GM12878 (cell line): ENCODE measurements at regions not wholly inside any gene's neighbourhood (a gene's known extent, or its start where the extent isn't known, plus 50 kb on each side); places are given as distances from the start of the nearest gene placed in this dataset.

ENCODE experiments used
- ATAC-seq: fragments of 200-7000 bp; cut with Tn5 transposase; 3 replicates; pipeline ENCODE4 v1.9.1; 2020; ENCODE audit warnings: mild to moderate bottlenecking, moderate library complexity
- BruUV-seq: library from RNA; stranded (reverse); fragments of 400-500 nt; replicated peaks from 2 replicates; lab custom pipeline; 2021; lab: Mats Ljungman, UMichigan
- CTCF ChIA-PET: fragments of 300-600 bp; sonication (Branson Sonifier 250); formaldehyde crosslinking; extraction: SDS; loops from one replicate; lab custom pipeline; 2021; ENCODE audit warnings: inconsistent platforms; lab: Yijun Ruan, JAX
- POLR2A ChIA-PET: fragments of 350-600 bp; formaldehyde crosslinking; extraction: SDS; loops from one replicate; lab custom pipeline; 2021; ENCODE audit warnings: inconsistent platforms; lab: Charles Lee
- RAD21 ChIA-PET: fragments of 300-600 bp; sonication (Branson Sonifier 250); formaldehyde crosslinking; loops from one replicate; lab custom pipeline; 2023; ENCODE audit warnings: antibody characterized with exemption; ENCODE audit not compliant: unreplicated experiment; lab: Charles Lee
- SMC1A ChIA-PET: fragments of 300-600 bp; sonication (Branson Sonifier 250); formaldehyde crosslinking; loops from one replicate; lab custom pipeline; 2023; ENCODE audit not compliant: unreplicated experiment, uncharacterized antibody; lab: Charles Lee
- DNase-seq: peaks from one replicate; pipeline ENCODE4 v3.0.0-alpha.2; 2011; ENCODE audit warnings: low read depth, low spot score
- FAIRE-seq: peaks from 3 replicates; lab custom pipeline; 2011; peaks lifted over from hg19 to GRCh38; lab: Jason Lieb, UNC
- H2AFZ ChIP-seq: 2 replicates; pipeline ENCODE4 v1.6.0; 2011; ENCODE audit warnings: low read depth, low read length, control low read depth; ENCODE audit not compliant: control insufficient read depth
- H3K27ac ChIP-seq: 2 replicates; pipeline ENCODE4 v1.5.1; 2011; ENCODE audit warnings: control low read depth; ENCODE audit not compliant: control insufficient read depth, insufficient read depth
- H3K27me3 ChIP-seq, 2 experiments: replicated peaks in 1 of 2; 2 replicates each; pipeline versions ENCODE4 v1.6.0 to v1.6.1; 2011; ENCODE audit warnings: low read length in 1 of 2; ENCODE audit not compliant: control insufficient read depth in 2 of 2, insufficient read depth in 2 of 2
- H3K36me3 ChIP-seq, 2 experiments: 2 replicates each; pipeline ENCODE4 v1.5.1; 2011; ENCODE audit warnings: low read length in 1 of 2; ENCODE audit not compliant: control insufficient read depth in 2 of 2, insufficient read depth in 2 of 2
- H3K4me1 ChIP-seq: 2 replicates; pipeline ENCODE4 v1.6.1; 2011; ENCODE audit warnings: mild to moderate bottlenecking, low read length, moderate library complexity, mixed read lengths; ENCODE audit not compliant: control insufficient read depth, insufficient read depth
- H3K4me2 ChIP-seq: 2 replicates; pipeline ENCODE4 v1.6.0; 2011; ENCODE audit warnings: control low read depth; ENCODE audit not compliant: control insufficient read depth, insufficient read depth
- H3K4me3 ChIP-seq: fragments of 200-600 bp; sonication (generic); 2 replicates; pipeline ENCODE4 v1.5.1; 2016
- H3K79me2 ChIP-seq: 2 replicates; pipeline ENCODE4 v1.6.0; 2011; ENCODE audit warnings: low read length; ENCODE audit not compliant: control insufficient read depth, insufficient read depth
- H3K9ac ChIP-seq: 2 replicates; pipeline ENCODE4 v1.8.0; 2011; ENCODE audit warnings: low read length, control low read depth, mixed read lengths; ENCODE audit not compliant: control insufficient read depth, insufficient read depth
- H3K9me3 ChIP-seq: replicated peaks from 3 replicates; pipeline ENCODE4 v1.5.1; 2011; ENCODE audit warnings: mild to moderate bottlenecking, low read length; ENCODE audit not compliant: control insufficient read depth, insufficient read depth
- H4K20me1 ChIP-seq: 2 replicates; pipeline ENCODE4 v1.6.0; 2011; ENCODE audit not compliant: control insufficient read depth, insufficient read depth
- ESRRA ChIP-seq: IDR thresholded peaks from 2 replicates; pipeline ENCODE4 v1.6.1; 2012; ENCODE audit warnings: mild to moderate bottlenecking, low read length, improper control_type of control experiment
- FOXM1 ChIP-seq: IDR thresholded peaks from 2 replicates; pipeline ENCODE4 v1.6.1; 2012; ENCODE audit warnings: low read depth, mild to moderate bottlenecking, inconsistent platforms, low read length, moderate library complexity
- GATAD2B ChIP-seq: fragments of 450-650 bp; conservative IDR thresholded peaks from 2 replicates; pipeline ENCODE4 v1.6.1; 2017; ENCODE audit warnings: low read depth, mild to moderate bottlenecking, moderate library complexity
- HDAC2 ChIP-seq: fragments of 200-600 bp; sonication (generic); IDR thresholded peaks from 2 replicates; pipeline ENCODE4 v1.6.1; 2017
- MEF2B ChIP-seq: fragments of 450-650 bp; IDR thresholded peaks from 2 replicates; pipeline ENCODE4 v1.6.1; 2018; ENCODE audit warnings: mild to moderate bottlenecking, moderate library complexity; ENCODE audit not compliant: partially characterized antibody, poor library complexity, severe bottlenecking
- PAX8 ChIP-seq: fragments of 450-650 bp; IDR thresholded peaks from 2 replicates; pipeline ENCODE4 v1.6.1; 2017; ENCODE audit warnings: mild to moderate bottlenecking, moderate library complexity
- SIX5 ChIP-seq: IDR thresholded peaks from 2 replicates; pipeline ENCODE4 v1.6.1; 2011; ENCODE audit warnings: mild to moderate bottlenecking, low read depth, low read length, moderate library complexity; ENCODE audit not compliant: severe bottlenecking
- SMAD5 ChIP-seq: IDR thresholded peaks from 2 replicates; pipeline ENCODE4 v1.6.1; 2016; ENCODE audit warnings: antibody characterized with exemption, low read depth
- SREBF2 ChIP-seq: IDR thresholded peaks from 2 replicates; pipeline ENCODE4 v1.6.1; 2012; ENCODE audit warnings: mild to moderate bottlenecking, low read length
- ZNF217 ChIP-seq: fragments of 450-650 bp; IDR thresholded peaks from 2 replicates; pipeline ENCODE4 v1.6.1; 2017; ENCODE audit warnings: antibody characterized with exemption, mild to moderate bottlenecking
- WGBS: methylation state at CpG from one replicate; pipeline ENCODE4 v1.1.6; 2016; ENCODE audit warnings: low lambda C conversion rate; ENCODE audit not compliant: insufficient replicate concordance, insufficient coverage; ENCODE audit errors: missing lambda C conversion rate; 5-methylcytosine and 5-hydroxymethylcytosine counted together
- in situ Hi-C: fragments of 300-500 bp; cut with MboI; formaldehyde crosslinking; loops from 9 replicates; pipeline ENCODE4 v1.14.3; 2018; ENCODE audit warnings: mixed read lengths
- intact Hi-C: fragments of 100-400 bp; cut with micrococcal nuclease; formaldehyde crosslinking; loops from one replicate; pipeline ENCODE4 v1.14.2; 2022; ENCODE audit not compliant: unreplicated experiment
- TF ChIP-seq, protein P1 (sequence below): IDR thresholded peaks from 2 replicates; pipeline ENCODE4 v1.6.1; 2012; ENCODE audit warnings: low read length, inconsistent platforms
- TF ChIP-seq, protein P2 (sequence below): fragments of 450-650 bp; formaldehyde crosslinking; IDR thresholded peaks from 2 replicates; pipeline ENCODE4 v1.4.0; 2022; ENCODE audit warnings: mild to moderate bottlenecking, moderate library complexity

DNA sequence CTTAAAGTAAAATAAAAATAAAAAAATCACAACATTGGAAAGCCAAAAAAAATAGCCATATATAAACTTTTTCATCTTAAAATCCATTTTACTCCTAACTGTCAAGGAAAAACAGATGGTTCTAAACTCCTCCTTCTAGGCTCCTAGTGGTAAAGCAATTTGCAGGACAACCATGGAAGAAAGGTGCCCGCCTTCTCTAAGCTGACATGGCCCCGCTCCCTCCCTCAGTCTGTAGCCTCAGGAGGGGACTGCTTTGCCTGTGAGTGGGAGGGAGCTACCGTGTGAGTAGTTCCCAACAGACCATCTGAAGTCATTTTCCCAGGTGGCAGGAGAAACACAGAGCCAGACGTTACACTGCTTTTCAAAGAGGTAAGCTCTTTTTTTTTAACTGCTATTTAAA lies 336.2 kb upstream of the FAT1 start:
- H3K79me2 ChIP-seq = no peaks in the 10 kb centered on the region
- no peak for FAIRE-seq
- RAD21 ChIA-PET = interaction anchor here (0.7 kb wide), 1 partner anchor 1482 kb away, joined by 3 read pairs; no protein-coding TSS in a partner anchor

More for the DNA sequence above, 336.2 kb upstream of the FAT1 start:
- Histone ChIP-seq H3K27me3 (no peaks in the 10 kb centered on the region), H3K4me3 (no peak overlapping the region), H3K27ac (no peak overlapping the region), H3K9me3 (no peaks in the 10 kb centered on the region; the same call in 2 of the 3 replicates), H3K36me3 (no peaks in the 10 kb centered on the region), H3K4me1 (no peaks in the 10 kb centered on the region), H2AFZ (no peak overlapping the region), H4K20me1 (no peaks in the 10 kb centered on the region), H3K9ac (no peak overlapping the region), H3K4me2 (no peak overlapping the region)
- ChIA-PET POLR2A (no interaction called here), CTCF (no interaction called here), SMC1A (interaction anchor here (0.6 kb wide), 1 partner anchor 1590 kb away, joined by 3 read pairs; no protein-coding TSS in a partner anchor)
- no peak for TF ChIP-seq SREBF2
- TF ChIP-seq FOXM1 = no peak
- TF ChIP-seq, protein P1, sequence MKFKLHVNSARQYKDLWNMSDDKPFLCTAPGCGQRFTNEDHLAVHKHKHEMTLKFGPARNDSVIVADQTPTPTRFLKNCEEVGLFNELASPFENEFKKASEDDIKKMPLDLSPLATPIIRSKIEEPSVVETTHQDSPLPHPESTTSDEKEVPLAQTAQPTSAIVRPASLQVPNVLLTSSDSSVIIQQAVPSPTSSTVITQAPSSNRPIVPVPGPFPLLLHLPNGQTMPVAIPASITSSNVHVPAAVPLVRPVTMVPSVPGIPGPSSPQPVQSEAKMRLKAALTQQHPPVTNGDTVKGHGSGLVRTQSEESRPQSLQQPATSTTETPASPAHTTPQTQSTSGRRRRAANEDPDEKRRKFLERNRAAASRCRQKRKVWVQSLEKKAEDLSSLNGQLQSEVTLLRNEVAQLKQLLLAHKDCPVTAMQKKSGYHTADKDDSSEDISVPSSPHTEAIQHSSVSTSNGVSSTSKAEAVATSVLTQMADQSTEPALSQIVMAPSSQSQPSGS = no peak
- TF ChIP-seq HDAC2 = no peak
- TF ChIP-seq SMAD5 = no peak
- TF ChIP-seq ZNF217 = no peak
- TF ChIP-seq MEF2B = no peak
- no peak for TF ChIP-seq PAX8
- TF ChIP-seq, protein P2, sequence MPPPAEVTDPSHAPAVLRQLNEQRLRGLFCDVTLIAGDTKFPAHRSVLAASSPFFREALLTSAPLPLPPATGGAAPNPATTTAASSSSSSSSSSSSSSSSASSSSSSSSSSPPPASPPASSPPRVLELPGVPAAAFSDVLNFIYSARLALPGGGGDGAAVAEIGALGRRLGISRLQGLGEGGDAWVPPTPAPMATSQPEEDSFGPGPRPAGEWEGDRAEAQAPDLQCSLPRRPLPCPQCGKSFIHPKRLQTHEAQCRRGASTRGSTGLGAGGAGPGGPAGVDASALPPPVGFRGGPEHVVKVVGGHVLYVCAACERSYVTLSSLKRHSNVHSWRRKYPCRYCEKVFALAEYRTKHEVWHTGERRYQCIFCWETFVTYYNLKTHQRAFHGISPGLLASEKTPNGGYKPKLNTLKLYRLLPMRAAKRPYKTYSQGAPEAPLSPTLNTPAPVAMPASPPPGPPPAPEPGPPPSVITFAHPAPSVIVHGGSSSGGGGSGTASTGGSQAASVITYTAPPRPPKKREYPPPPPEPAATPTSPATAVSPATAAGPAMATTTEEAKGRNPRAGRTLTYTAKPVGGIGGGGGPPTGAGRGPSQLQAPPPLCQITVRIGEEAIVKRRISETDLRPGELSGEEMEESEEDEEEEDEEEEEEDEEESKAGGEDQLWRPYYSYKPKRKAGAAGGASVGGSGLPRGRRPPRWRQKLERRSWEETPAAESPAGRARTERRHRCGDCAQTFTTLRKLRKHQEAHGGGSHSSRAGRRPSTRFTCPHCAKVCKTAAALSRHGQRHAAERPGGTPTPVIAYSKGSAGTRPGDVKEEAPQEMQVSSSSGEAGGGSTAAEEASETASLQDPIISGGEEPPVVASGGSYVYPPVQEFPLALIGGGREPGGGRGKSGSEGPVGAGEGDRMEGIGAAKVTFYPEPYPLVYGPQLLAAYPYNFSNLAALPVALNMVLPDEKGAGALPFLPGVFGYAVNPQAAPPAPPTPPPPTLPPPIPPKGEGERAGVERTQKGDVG (CRISPR knock-in tag) = no peak
- no peak for TF ChIP-seq GATAD2B
- no peak for TF ChIP-seq ESRRA
- no peak for TF ChIP-seq SIX5
- 7% methylated on average over 4 of the region's 4 CpGs for WGBS
- in situ Hi-C loops = no loop called here
- no peak for DNase-seq
- no peak for ATAC-seq
- intact Hi-C loops = no loop called here
- BruUV-seq = no TSS peak
